Endothelial cell of umbilical vein (primary cell): ENCODE measurements at regions not wholly inside any gene's neighbourhood (a gene's known extent, or its start where the extent isn't known, plus 50 kb on each side); places are given as distances from the start of the nearest gene placed in this dataset.

Experiments
- BruUV-seq: library from RNA; stranded (reverse); fragments of 400-500 nt; replicated peaks from 2 replicates; lab custom pipeline; 2021; lab: Mats Ljungman, UMichigan
- CTCF ChIA-PET: fragments of 300-600, 350-600 bp; sonication (Branson Sonifier 250); formaldehyde crosslinking; loops from one replicate; lab custom pipeline; 2021; ENCODE audit warnings: antibody characterized with exemption, inconsistent platforms; lab: Charles Lee
- POLR2A ChIA-PET: fragments of 300-600, 350-600 bp; sonication (Branson Sonifier 250); formaldehyde crosslinking; loops from one replicate; lab custom pipeline; 2021; ENCODE audit warnings: antibody characterized with exemption, inconsistent platforms; lab: Charles Lee
- DNase-seq: peaks from one replicate; pipeline ENCODE4 v3.0.0-alpha.2; 2011; ENCODE audit warnings: low read depth, low spot score
- FAIRE-seq: peaks from 2 replicates; lab custom pipeline; 2011; peaks lifted over from hg19 to GRCh38; lab: Jason Lieb, UNC
- H2AFZ ChIP-seq: 2 replicates; pipeline ENCODE4 v1.6.0; 2012; ENCODE audit warnings: low read depth, low read length, control low read depth, inconsistent platforms
- H3K27ac ChIP-seq: 2 replicates; pipeline ENCODE4 v1.5.1; 2011; ENCODE audit warnings: low read depth, mild to moderate bottlenecking, control low read depth, low read length, moderate library complexity; ENCODE audit not compliant: insufficient read depth
- H3K27me3 ChIP-seq, 2 experiments: 2 replicates each; pipeline versions ENCODE4 v1.6.0 to v1.6.1; 2011; ENCODE audit warnings: low read length in 2 of 2, mixed read lengths in 1 of 2; ENCODE audit not compliant: control insufficient read depth in 2 of 2, insufficient read depth in 2 of 2
- H3K36me3 ChIP-seq, 2 experiments: 2 replicates in 1 of 2; 3 replicates in 1 of 2; pipeline ENCODE4 v1.5.1; 2011; ENCODE audit warnings: low read length in 2 of 2, mild to moderate bottlenecking in 1 of 2, moderate library complexity in 1 of 2; ENCODE audit not compliant: control insufficient read depth in 2 of 2, insufficient read depth in 2 of 2; ENCODE audit errors: extremely low read depth in 1 of 2
- H3K4me1 ChIP-seq: 3 replicates; pipeline ENCODE4 v1.5.1; 2011; ENCODE audit warnings: mild to moderate bottlenecking, low read length; ENCODE audit not compliant: control insufficient read depth, insufficient read depth; ENCODE audit errors: extremely low read depth
- H3K4me2 ChIP-seq: 2 replicates; pipeline ENCODE4 v1.6.1; 2011; ENCODE audit warnings: low read length, control low read depth, mixed read lengths; ENCODE audit not compliant: insufficient read depth
- H3K4me3 ChIP-seq, 3 experiments: fragments of 200-600 bp in 1 of 3; sonication (generic), shearing (Covaris generic) in 1 of 3; replicated peaks in 1 of 3; 2 replicates each; pipeline ENCODE4 v1.5.1; 2011 to 2016; ENCODE audit warnings: control low read depth in 3 of 3, low read length in 3 of 3, mild to moderate bottlenecking in 2 of 3, inconsistent platforms in 1 of 3, low read depth in 1 of 3, moderate library complexity in 1 of 3; ENCODE audit not compliant: insufficient read depth in 1 of 3
- H3K79me2 ChIP-seq: 2 replicates; pipeline ENCODE4 v1.6.0; 2012; ENCODE audit warnings: low read length, inconsistent platforms; ENCODE audit not compliant: control insufficient read depth, insufficient read depth
- H3K9ac ChIP-seq: replicated peaks from 2 replicates; pipeline ENCODE3; 2011; ENCODE audit warnings: low read length, control low read depth; ENCODE audit not compliant: insufficient read depth; ENCODE audit errors: extremely low read depth
- H3K9me1 ChIP-seq: replicated peaks from 3 replicates; pipeline ENCODE4 v1.6.0; 2011; ENCODE audit warnings: mild to moderate bottlenecking, low read length; ENCODE audit not compliant: control insufficient read depth, insufficient read depth; ENCODE audit errors: extremely low read depth
- H3K9me3 ChIP-seq: replicated peaks from 2 replicates; pipeline ENCODE4 v1.5.1; 2012; ENCODE audit warnings: low read length, inconsistent platforms; ENCODE audit not compliant: control insufficient read depth, insufficient read depth
- H4K20me1 ChIP-seq: replicated peaks from 2 replicates; pipeline ENCODE3; 2011; ENCODE audit warnings: mild to moderate bottlenecking, low read length; ENCODE audit not compliant: control insufficient read depth, insufficient read depth; ENCODE audit errors: extremely low read depth
- CTCF ChIP-seq, 2 donors: IDR thresholded peaks; 1 replicate in 1 of 2; 2 replicates in 1 of 2; pipeline ENCODE4 v1.5.1; 2011; ENCODE audit warnings: low read length in 2 of 2, mild to moderate bottlenecking in 2 of 2, moderate library complexity in 2 of 2, control low read depth in 1 of 2, inconsistent platforms in 1 of 2, low read depth in 1 of 2; ENCODE audit not compliant: insufficient read depth in 1 of 2; ENCODE audit errors: extremely low read depth in 1 of 2
- EZH2 ChIP-seq: IDR thresholded peaks from 2 replicates; pipeline ENCODE4 v1.6.1; 2012; ENCODE audit warnings: borderline replicate concordance, low read depth, mild to moderate bottlenecking, moderate library complexity, low read length, inconsistent platforms; ENCODE audit not compliant: severe bottlenecking
- FOS ChIP-seq: IDR thresholded peaks from 2 replicates; pipeline ENCODE4 v1.6.1; 2011; ENCODE audit warnings: mild to moderate bottlenecking, low read length, moderate library complexity, borderline replicate concordance; ENCODE audit not compliant: insufficient read depth
- GATA2 ChIP-seq: IDR thresholded peaks from 2 replicates; pipeline ENCODE4 v1.7.0; 2011; ENCODE audit warnings: low read depth, mild to moderate bottlenecking, moderate library complexity, mixed read lengths, low read length; ENCODE audit not compliant: insufficient read length, insufficient read depth
- JUN ChIP-seq: IDR thresholded peaks from 2 replicates; pipeline ENCODE4 v1.6.1; 2011; ENCODE audit warnings: borderline replicate concordance, low read depth; ENCODE audit not compliant: insufficient read length, insufficient read depth
- MAX ChIP-seq: IDR thresholded peaks from 2 replicates; pipeline ENCODE4 v1.6.1; 2011; ENCODE audit not compliant: insufficient read depth, insufficient read length
- MYC ChIP-seq: IDR thresholded peaks from one replicate; pipeline ENCODE4 v1.6.1; 2011; ENCODE audit warnings: mild to moderate bottlenecking, low read depth, low read length
- POLR2A ChIP-seq: IDR thresholded peaks from 2 replicates; pipeline ENCODE4 v1.6.1; 2012; ENCODE audit warnings: low read depth, mild to moderate bottlenecking, control low read depth, low read length
- POLR2AphosphoS5 ChIP-seq: IDR thresholded peaks from 2 replicates; pipeline ENCODE4 v1.6.1; 2012; ENCODE audit warnings: low read depth, mild to moderate bottlenecking, control low read depth, low read length, moderate library complexity; ENCODE audit not compliant: insufficient read depth
- dilution Hi-C: fragments of 300-500 bp; cut with MboI; formaldehyde crosslinking; loops from one replicate; pipeline ENCODE4 v1.15.0; 2019; ENCODE audit warnings: low sequenced_read_pairs; ENCODE audit not compliant: extremely low pct_ligation_motif_present
- intact Hi-C: fragments of 100-400 bp; cut with micrococcal nuclease; formaldehyde crosslinking; loops from one replicate; pipeline ENCODE4 v1.10.0; 2022

GRCh38 chr6:92623431-92623830 lies 795.9 kb downstream of the EPHA7 start:
- intact Hi-C loops, result no loop called here
- Histone ChIP-seq H3K9me3 (no peaks in the 10 kb centered on the region), H3K36me3 (no peaks in the 10 kb centered on the region), H3K9ac (no peak overlapping the region), H3K4me3 (no peak overlapping the region), H3K4me2 (no peak overlapping the region), H3K27ac (no peak overlapping the region), H3K79me2 (no peaks in the 10 kb centered on the region), H2AFZ (no peak overlapping the region), H4K20me1 (no peaks in the 10 kb centered on the region), H3K4me1 (no peaks in the 10 kb centered on the region), H3K9me1 (no peaks in the 10 kb centered on the region), H3K27me3 (no peaks in the 10 kb centered on the region)
- BruUV-seq, result no TSS peak
- ChIA-PET POLR2A (no interaction called here), CTCF (interaction anchor here (1.4 kb wide), 1 partner anchor 208 kb away, joined by 3 read pairs; no protein-coding TSS in a partner anchor)
- no peak for DNase-seq
- FAIRE-seq, result no peak
- TF ChIP-seq MYC, result no peak
- no peak for TF ChIP-seq POLR2AphosphoS5
- dilution Hi-C loops, result no loop called here

- no peak for FAIRE-seq
- Histone ChIP-seq H3K9me3 (no peaks in the 10 kb centered on the region), H2AFZ (no peak overlapping the region), H4K20me1 (no peaks in the 10 kb centered on the region), H3K36me3 (no peaks in the 10 kb centered on the region), H3K9me1 (no peaks in the 10 kb centered on the region), H3K4me3 (no peak overlapping the region), H3K27me3 (no peaks in the 10 kb centered on the region), H3K27ac (no peak overlapping the region), H3K4me2 (no peak overlapping the region), H3K4me1 (no peaks in the 10 kb centered on the region), H3K9ac (no peak overlapping the region), H3K79me2 (no peaks in the 10 kb centered on the region)
- DNase-seq, result no peak
- CTCF ChIA-PET, result interaction anchor here (1.0 kb wide), 1 partner anchor 10 kb away, joined by 3 read pairs; no protein-coding TSS in a partner anchor
- POLR2A ChIA-PET, result no interaction called here
- TF ChIP-seq EZH2, result no peak
- TF ChIP-seq POLR2AphosphoS5, result no peak
- no peak for TF ChIP-seq FOS
- no peak for TF ChIP-seq MYC
- no peak for TF ChIP-seq CTCF (IDR thresholded peaks at IDR 0.05; ENCODE audit: extremely low read depth in 1 of 2, insufficient read depth in 1 of 2, low read depth in 1 of 2, low read length in 2 of 2)
- TF ChIP-seq POLR2A, result no peak
- TF ChIP-seq GATA2, result no peak
- TF ChIP-seq MAX, result no peak
- no peak for TF ChIP-seq JUN
- intact Hi-C loops (no loop called here), dilution Hi-C loops (no loop called here)
- BruUV-seq, result no TSS peak
Measured at GRCh38 chr6:92617721-92618120, 801.6 kb downstream of the EPHA7 start.
